ENCODE measurements at regions not wholly inside any gene's neighbourhood (a gene's known extent, or its start where the extent isn't known, plus 50 kb on each side); places are given as distances from the start of the nearest gene placed in this dataset.

DNA sequence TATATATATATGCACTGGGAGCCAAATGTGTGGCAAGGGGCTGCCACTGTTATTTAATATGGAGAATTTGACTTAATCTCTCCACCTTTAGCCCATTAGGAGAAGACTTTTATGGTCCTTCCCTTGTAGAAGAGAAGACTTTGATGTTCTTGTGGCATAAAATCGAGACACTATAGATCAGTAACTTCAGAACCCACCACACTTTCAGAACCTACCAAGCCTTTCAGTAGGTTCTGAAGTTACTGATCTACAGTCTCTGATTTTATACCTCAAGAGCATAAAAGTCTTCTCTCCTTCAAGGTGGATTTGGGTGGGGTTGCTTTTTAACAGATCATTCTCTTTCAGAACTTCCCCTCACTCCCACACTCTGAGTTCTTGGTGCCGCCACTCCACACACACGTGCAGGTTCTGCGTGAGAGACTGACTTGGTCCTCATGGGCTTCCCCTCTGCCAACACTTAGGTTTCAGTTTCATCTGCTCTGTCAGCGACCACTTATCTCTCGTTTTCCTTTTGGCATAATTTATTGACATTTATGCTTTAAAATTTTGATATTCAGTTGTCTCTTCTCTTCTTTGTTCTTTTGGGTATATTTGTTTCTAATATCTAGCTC is 213.4 kb upstream of the PCDH17 start (continued):
- TF ChIP-seq USF2 (IDR thresholded peaks at IDR 0.05; ENCODE audit: low read length) (no peak), BRCA1 (IDR thresholded peaks at IDR 0.05; ENCODE audit: low read depth, low read length) (no peak), BCL11A (IDR thresholded peaks at IDR 0.05; ENCODE audit: low read depth in 2 of 2, low read length in 2 of 2) (no peak), EP300 (IDR thresholded peaks at IDR 0.05; ENCODE audit: borderline replicate concordance in 1 of 2, low read depth in 2 of 2, low read length in 2 of 2) (no peak), ATF2 (IDR thresholded peaks at IDR 0.05; ENCODE audit: low read length) (no peak), SAP30 (IDR thresholded peaks at IDR 0.05; ENCODE audit: insufficient read depth, insufficient replicate concordance, low read length) (no peak), JUN (IDR thresholded peaks at IDR 0.05; ENCODE audit: low read depth, low read length) (no peak), CBX5 (IDR thresholded peaks at IDR 0.05; ENCODE audit: low read depth, low read length) (no peak)

Data from H1 (cell line).